Sciatic nerve (tissue), 2 donors: ENCODE measurements at regions not wholly inside any gene's neighbourhood (a gene's known extent, or its start where the extent isn't known, plus 50 kb on each side); places are given as distances from the start of the nearest gene placed in this dataset.
A peak's percentile ranks its signal among the peaks of the same experiment; 100 is the strongest.

ENCODE experiments used
- ATAC-seq: fragments of 200-7000 bp; cut with Tn5 transposase; one replicate; pipeline ENCODE4 v1.9.1; 2020; ENCODE audit warnings: mild to moderate bottlenecking, moderate library complexity
- DNase-seq: peaks from one replicate; pipeline ENCODE4 v3.0.0-alpha.2; 2020; ENCODE audit warnings: low spot score
- intact Hi-C: fragments of 100-400 bp; cut with DNase I; formaldehyde crosslinking; loops from one replicate; pipeline ENCODE4 v1.14.2; 2022
- donor health status: DM: no; HTN: no; CAD: no.
- donor health status: DM: no; HTN: no; CAD: no.

GRCh38 chr5:90020575-90021538, 388.7 kb downstream of the CETN3 start:
- peak; percentile 44 for ATAC-seq
- DNase-seq, result no peak
- intact Hi-C loops, result no loop called here

DNA sequence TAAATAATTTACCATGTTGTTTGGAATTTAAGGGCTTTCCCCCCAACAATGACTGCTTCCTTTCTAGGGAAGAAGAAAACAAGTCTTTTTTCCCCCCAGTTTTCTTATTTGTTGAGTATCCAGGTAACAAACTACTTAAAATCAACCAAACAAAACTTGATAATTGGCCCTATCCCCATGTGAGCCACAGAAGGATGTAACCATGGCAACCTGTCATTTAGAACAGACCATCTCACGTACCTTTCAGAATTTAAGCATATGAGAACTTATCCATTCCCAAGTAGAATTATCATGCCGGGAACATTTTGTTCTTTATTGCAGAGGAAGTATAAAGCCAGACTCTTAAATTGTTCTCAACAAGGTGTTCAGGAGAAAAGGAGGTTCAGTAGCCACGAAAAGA, 392.3 kb downstream of the CETN3 start:
- intact Hi-C loops, result no loop called here
- DNase-seq (no peak), ATAC-seq (no peak)

DNA sequence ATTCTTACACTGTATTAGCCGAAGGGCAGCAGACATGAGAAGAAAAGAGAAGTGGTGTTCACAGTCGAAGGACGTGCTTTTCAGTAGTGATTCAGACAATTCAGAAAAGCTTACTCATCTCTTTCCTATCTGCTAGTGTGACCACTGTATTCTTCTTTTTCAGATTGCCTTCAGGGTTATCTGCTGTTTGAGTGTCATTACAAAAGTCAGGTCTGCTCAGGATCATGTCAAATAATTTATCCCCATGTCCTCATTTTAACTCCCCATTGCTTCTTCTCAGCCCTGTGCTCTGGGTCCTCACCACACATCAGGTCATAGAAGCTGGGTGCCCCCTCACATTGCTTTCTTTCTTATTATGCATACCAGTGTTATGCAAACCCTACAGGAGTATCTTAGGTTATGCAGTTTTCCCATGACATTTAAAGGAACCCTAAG, 394.0 kb downstream of the CETN3 start:
- DNase-seq (no peak), ATAC-seq (peak; percentile 60)
- intact Hi-C loops, result no loop called here

- ATAC-seq (no peak), DNase-seq (no peak)
- intact Hi-C loops, result no loop called here
Measured at GRCh38 chr5:90014420-90014819, 395.1 kb downstream of the CETN3 start.

GRCh38 chr5:90000351-90000750, 409.2 kb downstream of the CETN3 start:
- ATAC-seq (no peak), DNase-seq (no peak)
- intact Hi-C loops, result no loop called here

DNA sequence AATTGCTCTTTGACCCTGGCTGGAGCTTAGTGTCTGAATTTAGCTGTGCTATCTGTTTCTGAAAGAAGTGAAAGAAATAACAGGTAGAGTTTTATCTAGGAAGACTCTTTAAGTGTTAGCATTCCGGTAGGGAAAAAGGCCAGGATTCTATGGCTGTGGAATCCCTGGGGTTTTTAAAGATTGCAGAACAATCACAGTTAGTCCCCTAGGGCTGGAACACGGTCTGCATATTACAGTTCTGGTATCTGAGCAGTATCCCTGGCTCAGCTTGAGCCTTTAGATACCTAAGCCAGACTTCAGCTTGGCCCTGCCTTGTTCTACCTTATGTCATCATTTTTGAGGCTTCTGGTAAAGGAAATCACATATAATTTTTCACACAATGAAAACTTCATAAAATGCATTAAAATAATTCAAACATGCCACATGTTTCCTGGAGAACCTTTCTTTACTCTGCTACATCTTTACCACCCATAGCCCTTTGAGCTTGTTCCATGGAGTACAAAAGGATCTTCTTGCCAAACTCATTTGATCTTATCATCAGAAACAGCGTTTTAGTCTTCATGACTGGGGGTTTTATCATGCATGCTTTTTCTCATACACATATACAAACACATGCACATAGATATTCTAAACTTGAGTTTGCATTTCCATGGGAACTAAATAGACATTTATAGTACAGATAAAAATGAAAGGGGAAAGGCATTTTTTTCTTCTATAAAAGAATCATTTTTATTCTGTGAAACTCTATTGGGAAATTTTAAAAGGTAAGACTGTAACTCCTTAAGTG, 410.8 kb downstream of the CETN3 start:
- DNase-seq (no peak), ATAC-seq (no peak)
- intact Hi-C loops, result no loop called here

DNA sequence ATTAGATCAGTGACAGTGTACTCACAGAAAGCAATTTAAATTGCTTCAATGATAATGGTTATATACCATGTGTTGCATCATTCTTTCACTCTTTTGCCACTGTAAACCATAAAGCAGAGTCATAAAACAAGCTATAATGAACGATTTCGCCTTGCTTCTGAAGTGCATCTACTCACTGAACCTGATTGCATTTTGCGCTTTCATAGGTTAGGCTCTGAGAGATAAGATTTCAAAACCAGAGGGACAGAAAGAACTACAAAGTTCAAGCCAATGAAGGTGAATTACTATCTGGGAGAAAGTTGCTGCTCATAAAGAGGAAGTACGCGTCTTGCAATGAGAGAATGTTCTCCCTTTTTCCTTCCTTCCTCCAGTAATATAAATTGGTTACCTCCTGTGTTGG, 412.7 kb downstream of the CETN3 start:
- ATAC-seq (no peak), DNase-seq (no peak)
- intact Hi-C loops, result no loop called here

DNA sequence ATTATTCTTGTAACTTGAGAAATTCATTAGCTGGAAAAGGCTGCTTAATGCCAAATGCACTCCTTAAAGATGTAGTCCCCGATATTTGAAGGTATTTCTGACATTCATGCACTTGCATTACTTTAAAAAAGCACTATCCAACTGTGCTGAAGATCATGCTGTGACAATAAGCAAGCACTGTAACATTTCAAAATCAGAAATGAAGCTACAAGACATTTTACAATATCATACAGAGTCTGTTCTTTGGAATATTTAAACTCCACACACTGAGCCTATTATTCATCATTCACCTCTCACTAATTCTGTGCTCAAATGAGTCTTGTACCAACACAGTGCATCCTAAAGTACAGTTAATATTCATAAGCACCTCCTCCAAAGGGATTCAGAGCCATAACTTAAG, 413.2 kb downstream of the CETN3 start:
- DNase-seq (no peak), ATAC-seq (no peak)
- intact Hi-C loops, result no loop called here

DNA sequence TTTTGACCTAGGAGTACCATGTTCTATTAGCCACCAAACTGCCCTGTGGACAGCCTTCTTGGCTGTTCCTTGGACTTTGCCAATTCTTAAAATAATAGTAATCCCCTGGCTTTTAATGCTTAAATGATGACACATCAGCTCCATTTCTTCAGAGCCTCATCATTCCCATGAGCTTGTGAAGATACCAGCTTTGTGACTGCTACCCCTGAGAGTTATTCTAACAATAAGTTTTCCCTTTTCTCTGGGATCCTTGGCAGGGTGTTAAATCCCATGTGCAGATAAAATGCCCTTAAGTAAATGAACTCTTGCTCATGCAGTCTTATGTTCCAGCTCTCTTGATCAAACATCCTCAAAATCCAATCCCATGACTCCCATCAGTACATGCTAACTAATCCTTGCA, 415.3 kb downstream of the CETN3 start:
- DNase-seq (no peak), ATAC-seq (no peak)
- intact Hi-C loops, result no loop called here

- ATAC-seq (no peak), DNase-seq (no peak)
- intact Hi-C loops, result no loop called here
Measured at GRCh38 chr5:89992201-89992600, 417.4 kb downstream of the CETN3 start.

DNA sequence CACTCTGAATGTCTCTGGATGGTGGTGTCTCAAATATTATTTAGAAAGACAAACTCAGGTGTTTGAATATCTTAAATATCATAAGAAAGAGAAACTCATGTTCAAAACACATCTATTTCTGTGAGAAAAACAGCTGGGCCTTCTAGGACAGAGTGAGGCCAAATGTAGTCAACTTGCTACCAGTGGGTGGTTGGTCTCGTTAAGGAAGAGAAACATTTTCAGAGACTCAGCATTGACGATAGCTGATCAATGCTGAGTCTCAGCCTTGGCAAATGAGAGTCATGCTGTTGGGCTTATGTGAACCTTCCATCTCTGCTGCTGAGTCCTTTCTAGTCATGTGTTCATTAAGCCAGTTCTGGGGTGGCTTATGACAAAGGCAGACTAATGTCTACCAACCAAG, 418.0 kb downstream of the CETN3 start:
- intact Hi-C loops, result no loop called here
- ATAC-seq, result no peak
- no peak for DNase-seq

DNA sequence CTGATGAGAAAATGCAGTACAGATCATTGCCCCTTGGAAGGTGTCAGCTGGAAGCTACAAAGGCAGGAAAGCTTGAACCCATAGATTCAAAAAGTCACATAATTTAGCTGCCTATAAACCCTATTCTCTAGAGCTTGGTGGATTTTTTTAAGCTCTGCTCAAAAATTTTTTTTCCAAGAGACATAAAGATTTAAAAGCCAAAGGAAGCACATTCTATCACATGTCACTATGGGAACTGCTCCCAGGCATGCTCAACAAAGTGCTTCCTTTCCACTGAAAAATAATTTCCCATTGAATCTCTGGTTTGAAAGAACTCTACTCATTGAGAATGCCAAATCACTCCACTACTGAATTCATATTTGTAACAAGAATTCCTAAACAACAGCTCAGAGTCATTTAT, 419.8 kb downstream of the CETN3 start:
- ATAC-seq (peak; percentile 8), DNase-seq (no peak)
- intact Hi-C loops, result no loop called here

- intact Hi-C loops, result no loop called here
- ATAC-seq (peak; percentile 81), DNase-seq (no peak)
Measured at GRCh38 chr5:89988998-89989655, 420.4 kb downstream of the CETN3 start.

DNA sequence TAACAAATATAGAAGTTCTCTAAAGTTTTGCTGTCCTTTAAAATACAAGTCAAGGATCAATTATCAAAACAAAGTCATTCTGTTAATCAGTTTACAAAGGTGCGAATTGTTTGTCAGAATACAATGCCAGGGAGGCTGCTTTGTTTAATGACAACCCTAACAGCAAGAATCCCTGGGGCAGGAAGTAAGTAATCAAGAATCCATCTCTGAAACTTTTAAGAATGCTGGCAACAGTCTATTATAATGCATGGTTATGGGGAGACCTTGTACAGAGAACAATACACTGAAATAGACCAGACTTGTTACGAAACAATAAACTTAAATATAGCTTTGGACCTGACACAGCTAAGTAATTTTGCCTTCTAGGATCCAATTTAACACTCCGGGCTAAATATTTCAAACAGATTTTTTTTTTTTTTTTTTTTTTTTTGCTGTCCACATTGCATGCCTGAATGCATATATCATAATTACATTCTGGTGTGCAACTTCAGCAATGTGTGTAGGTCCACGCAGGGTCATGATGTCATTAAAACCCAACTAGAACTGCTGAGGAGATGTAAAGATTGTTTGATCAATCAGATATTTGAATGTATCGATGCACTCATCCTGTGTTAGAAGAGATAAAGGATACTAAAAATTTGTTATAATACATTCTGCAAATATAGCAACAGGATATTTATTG, 421.3 kb downstream of the CETN3 start:
- ATAC-seq, result no peak
- intact Hi-C loops, result no loop called here
- DNase-seq, result no peak

GRCh38 chr5:89983216-89983615, 426.3 kb downstream of the CETN3 start:
- ATAC-seq, result no peak
- intact Hi-C loops, result no loop called here
- no peak for DNase-seq

DNA sequence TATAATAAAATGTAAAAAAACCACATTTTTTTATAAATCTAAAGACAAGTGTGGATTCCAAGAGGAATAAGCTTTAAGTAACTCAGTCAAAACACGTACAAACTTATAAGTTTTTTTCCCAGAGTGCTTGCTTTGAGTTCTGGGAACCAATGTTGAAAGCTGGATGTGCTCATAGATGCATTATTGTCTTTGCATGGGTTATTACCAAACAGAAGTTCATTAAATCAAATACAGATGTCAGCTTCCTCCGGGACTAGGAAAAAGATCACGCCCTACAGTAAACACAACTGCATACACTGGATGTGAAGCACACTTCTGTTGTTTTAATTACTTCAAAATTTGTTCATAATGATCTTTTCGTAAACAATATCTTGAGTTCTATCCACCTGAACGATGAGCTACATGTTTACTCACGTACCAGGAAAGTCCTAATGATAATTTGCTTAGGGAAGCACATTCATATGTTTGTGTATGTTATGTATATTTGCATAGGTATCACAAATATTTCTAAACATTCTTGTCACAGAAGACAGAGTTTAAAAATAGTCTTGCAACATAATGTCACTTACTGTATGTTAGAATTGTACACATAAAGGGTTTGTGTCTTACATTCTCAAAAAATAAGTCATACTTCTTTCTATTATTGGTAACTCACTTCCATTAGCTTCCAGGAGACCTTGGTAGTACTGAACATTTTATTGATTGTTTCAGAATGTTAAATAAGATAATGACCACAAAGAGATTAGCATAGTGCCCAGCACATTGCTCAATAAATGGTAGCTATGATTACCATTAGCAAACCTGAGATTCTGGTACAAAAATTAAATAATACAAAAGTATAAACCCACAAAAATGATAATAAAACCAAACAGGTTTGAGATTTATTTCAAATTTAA, 427.4 kb downstream of the CETN3 start:
- intact Hi-C loops, result no loop called here
- DNase-seq (no peak), ATAC-seq (no peak)

DNA sequence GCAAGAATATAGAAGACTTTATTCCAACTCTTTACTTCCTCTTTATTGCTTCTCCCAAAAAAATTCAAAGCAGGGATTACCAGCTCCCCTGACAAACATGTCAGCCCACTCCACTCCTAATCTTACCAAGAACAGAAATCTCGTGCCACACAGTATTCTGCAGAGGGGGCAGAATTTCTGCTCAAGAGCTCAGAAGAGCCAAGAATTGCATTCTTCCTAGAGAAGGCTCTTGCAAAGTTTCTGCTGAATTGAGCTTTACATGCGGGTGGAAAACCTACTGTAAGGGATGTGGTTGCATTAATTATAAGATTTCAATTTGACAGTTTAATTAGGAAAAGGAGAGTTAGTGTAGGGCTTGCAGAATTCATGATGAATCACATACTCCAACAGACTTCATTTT, 428.5 kb downstream of the CETN3 start:
- no peak for ATAC-seq
- intact Hi-C loops, result no loop called here

GRCh38 chr5:89973516-89973915, 436.0 kb downstream of the CETN3 start:
- intact Hi-C loops, result no loop called here
- ATAC-seq (no peak), DNase-seq (no peak)

More for the DNA sequence above, 428.5 kb downstream of the CETN3 start:
- DNase-seq, result no peak
